GM12891 (cell line): ENCODE measurements at regions not wholly inside any gene's neighbourhood (a gene's known extent, or its start where the extent isn't known, plus 50 kb on each side); places are given as distances from the start of the nearest gene placed in this dataset.

Experiments used
- POLR2A ChIP-seq: IDR thresholded peaks from 2 replicates; pipeline ENCODE4 v1.6.1; 2011; ENCODE audit warnings: low read depth, low read length, control low read depth
- POLR2AphosphoS5 ChIP-seq: IDR thresholded peaks from 2 replicates; pipeline ENCODE4 v1.6.1; 2011; ENCODE audit warnings: low read depth, low read length, control low read depth
- POU2F2 ChIP-seq: IDR thresholded peaks from 2 replicates; pipeline ENCODE4 v1.6.1; 2011; ENCODE audit warnings: low read depth, mild to moderate bottlenecking, control low read depth, low read length, moderate library complexity
- SPI1 ChIP-seq: IDR thresholded peaks from 2 replicates; pipeline ENCODE4 v1.6.1; 2011; ENCODE audit warnings: low read depth, low read length, control low read depth
- TAF1 ChIP-seq: IDR thresholded peaks from 2 replicates; pipeline ENCODE4 v1.6.1; 2011; ENCODE audit warnings: low read depth, low read length, control low read depth

DNA sequence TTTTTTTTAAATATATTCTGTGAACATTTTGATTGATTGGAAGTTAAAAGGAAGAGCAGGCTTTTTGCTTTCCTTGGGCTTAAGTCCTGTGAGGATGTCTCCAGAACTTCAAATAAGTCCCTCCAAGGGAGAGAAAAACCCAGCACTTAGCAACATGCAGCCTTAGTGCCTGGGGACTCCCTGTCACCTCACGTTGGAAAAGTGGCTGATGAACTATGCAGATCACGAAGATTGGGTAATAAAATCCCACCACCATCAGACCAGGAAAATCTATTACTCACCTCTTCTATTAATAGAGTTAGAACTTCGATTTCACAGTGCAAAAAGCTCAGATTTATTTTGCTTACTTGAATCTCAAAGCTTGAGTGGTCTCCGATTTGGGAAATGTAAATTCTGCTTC, 507.0 kb downstream of the MAT2B start:
- TF ChIP-seq POLR2AphosphoS5 (no peak), POLR2A (no peak), SPI1 (no peak), TAF1 (no peak), POU2F2 (no peak)
